CD4-positive, alpha-beta memory T cell (primary cell): ENCODE measurements at regions not wholly inside any gene's neighbourhood (a gene's known extent, or its start where the extent isn't known, plus 50 kb on each side); places are given as distances from the start of the nearest gene placed in this dataset.

ENCODE experiments used
- CTCF ChIA-PET: fragments of 350-600 bp; sonication (Branson Sonifier 250); formaldehyde crosslinking; loops from one replicate; lab custom pipeline; 2021; ENCODE audit warnings: inconsistent platforms; ENCODE audit not compliant: partially characterized antibody; lab: Charles Lee
- POLR2A ChIA-PET: fragments of 350-600 bp; sonication (Branson Sonifier 250); formaldehyde crosslinking; loops from one replicate; lab custom pipeline; 2021; ENCODE audit not compliant: partially characterized antibody; lab: Charles Lee
- DNase-seq, 5 donors: peaks; one replicate each; pipeline versions ENCODE4 v3.0.0 to v3.0.0-alpha.2; 2020 to 2022; ENCODE audit warnings: mixed read lengths in 1 of 5
- H3K27ac ChIP-seq: one replicate; pipeline ENCODE4 v1.7.0; 2013; ENCODE audit warnings: low read depth, low read length
- H3K27me3 ChIP-seq: 2 replicates; pipeline ENCODE4 v1.7.0; 2013; ENCODE audit warnings: mild to moderate bottlenecking, low read length, moderate library complexity; ENCODE audit not compliant: insufficient read depth
- H3K36me3 ChIP-seq: 2 replicates; pipeline ENCODE4 v1.7.0; 2013; ENCODE audit warnings: mild to moderate bottlenecking, low read length, moderate library complexity; ENCODE audit not compliant: insufficient read depth
- H3K4me1 ChIP-seq: 2 replicates; pipeline ENCODE4 v1.7.0; 2013; ENCODE audit warnings: mild to moderate bottlenecking, low read length, moderate library complexity; ENCODE audit not compliant: insufficient read depth
- H3K4me3 ChIP-seq, 2 donors: one replicate each; pipeline ENCODE4 v1.7.0; 2013; ENCODE audit warnings: low read length in 2 of 2, mild to moderate bottlenecking in 1 of 2
- H3K9me3 ChIP-seq, 2 donors: one replicate each; pipeline ENCODE4 v1.7.0; 2013; ENCODE audit warnings: low read length in 2 of 2, control low read depth in 1 of 2; ENCODE audit not compliant: control insufficient read depth in 1 of 2
- H3K27ac Mint-ChIP-seq, 7 donors: one replicate each; pipeline ENCODE4 v1.8.0; 2020 to 2021; ENCODE audit warnings: mixed read lengths in 7 of 7, mild to moderate bottlenecking in 6 of 7, inconsistent platforms in 3 of 7, moderate library complexity in 3 of 7
- H3K27me3 Mint-ChIP-seq, 2 donors: one replicate each; pipeline ENCODE4 v1.8.0; 2020 to 2021; ENCODE audit warnings: mixed read lengths in 2 of 2
- H3K36me3 Mint-ChIP-seq, 2 donors: one replicate each; pipeline ENCODE4 v1.8.0; 2020 to 2021; ENCODE audit warnings: mixed read lengths in 2 of 2, inconsistent platforms in 1 of 2, mild to moderate bottlenecking in 1 of 2
- H3K4me1 Mint-ChIP-seq, 4 donors: one replicate each; pipeline ENCODE4 v1.8.0; 2020 to 2021; ENCODE audit warnings: mixed read lengths in 4 of 4, mild to moderate bottlenecking in 1 of 4
- H3K4me3 Mint-ChIP-seq, 8 donors: one replicate each; pipeline ENCODE4 v1.8.0; 2020 to 2021; ENCODE audit warnings: mixed read lengths in 8 of 8, mild to moderate bottlenecking in 7 of 8, moderate library complexity in 6 of 8, inconsistent platforms in 3 of 8
- H3K9me3 Mint-ChIP-seq, 8 donors: one replicate each; pipeline ENCODE4 v1.8.0; 2020 to 2021; ENCODE audit warnings: mixed read lengths in 8 of 8, mild to moderate bottlenecking in 5 of 8, inconsistent platforms in 3 of 8, moderate library complexity in 1 of 8
- intact Hi-C: fragments of 100-400 bp; cut with micrococcal nuclease; formaldehyde crosslinking; loops from one replicate; pipeline ENCODE4 v1.15.1; 2023

DNA sequence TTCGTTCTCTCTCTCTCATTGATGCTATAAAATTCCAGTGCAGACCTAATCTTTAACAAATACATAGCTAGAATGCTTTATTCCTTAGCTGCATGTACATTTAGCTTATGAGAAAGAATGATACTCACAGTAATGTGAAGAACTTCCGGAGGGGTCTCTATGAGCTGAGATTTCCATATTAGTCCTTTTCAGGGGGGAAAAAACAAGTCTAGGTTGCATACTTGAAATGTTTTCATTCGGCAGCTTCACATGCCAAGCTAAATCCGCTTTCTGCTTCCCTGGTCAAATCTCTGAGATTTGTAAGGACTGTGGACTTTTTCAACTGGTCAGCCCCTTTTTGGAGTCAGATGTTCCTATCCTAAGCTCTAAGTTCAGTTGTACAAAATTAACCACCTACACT lies 111.5 kb upstream of the COL8A1 start:
- no peaks in the 10 kb centered on the region for H3K36me3 ChIP-seq

GRCh38 chr3:99524559-99524958 lies 113.8 kb upstream of the COL8A1 start:
- peaks cover 0 to 4% (median under 1%) of the 10 kb centered on the region in 8 donors for H3K9me3 Mint-ChIP-seq
- POLR2A ChIA-PET = no interaction called here
- intact Hi-C loops = no loop called here
- Histone ChIP-seq H3K9me3 (no peaks in the 10 kb centered on the region), H3K4me3 (no peak overlapping the region), H3K36me3 (no peaks in the 10 kb centered on the region), H3K27ac (no peak overlapping the region), H3K27me3 (no peaks in the 10 kb centered on the region), H3K4me1 (no peaks in the 10 kb centered on the region)
- H3K36me3 Mint-ChIP-seq = no peaks in the 10 kb centered on the region
- DNase-seq = no peak
- H3K27ac Mint-ChIP-seq = no peak overlapping the region
- H3K4me3 Mint-ChIP-seq = no peak overlapping the region
- H3K4me1 Mint-ChIP-seq = no peaks in the 10 kb centered on the region
- CTCF ChIA-PET = no interaction called here
- H3K27me3 Mint-ChIP-seq = no peaks in the 10 kb centered on the region

More for the DNA sequence above, 111.5 kb upstream of the COL8A1 start:
- no peaks in the 10 kb centered on the region for H3K9me3 ChIP-seq
- H3K4me1 Mint-ChIP-seq = no peaks in the 10 kb centered on the region
- intact Hi-C loops = no loop called here
- ChIA-PET CTCF (no interaction called here), POLR2A (no interaction called here)
- H3K4me3 ChIP-seq = no peak overlapping the region
- no peak overlapping the region for H3K27ac ChIP-seq
- H3K4me1 ChIP-seq = no peaks in the 10 kb centered on the region
- H3K36me3 Mint-ChIP-seq = no peaks in the 10 kb centered on the region
- DNase-seq = no peak
- no peak overlapping the region for H3K4me3 Mint-ChIP-seq
- H3K9me3 Mint-ChIP-seq = peaks cover 0 to 4% (median under 1%) of the 10 kb centered on the region in 8 donors
- H3K27me3 Mint-ChIP-seq = no peaks in the 10 kb centered on the region
- no peaks in the 10 kb centered on the region for H3K27me3 ChIP-seq
- H3K27ac Mint-ChIP-seq = no peak overlapping the region

- H3K4me1 Mint-ChIP-seq = no peaks in the 10 kb centered on the region
- ChIA-PET POLR2A (no interaction called here), CTCF (no interaction called here)
- intact Hi-C loops = no loop called here
- H3K27ac Mint-ChIP-seq = no peak overlapping the region
- H3K9me3 Mint-ChIP-seq = peaks cover 0 to 6% (median under 1%) of the 10 kb centered on the region in 8 donors
- Histone ChIP-seq H3K4me3 (no peak overlapping the region), H3K27me3 (no peaks in the 10 kb centered on the region), H3K9me3 (no peaks in the 10 kb centered on the region), H3K27ac (no peak overlapping the region), H3K4me1 (no peaks in the 10 kb centered on the region), H3K36me3 (no peaks in the 10 kb centered on the region)
- H3K27me3 Mint-ChIP-seq = no peaks in the 10 kb centered on the region
- no peak overlapping the region for H3K4me3 Mint-ChIP-seq
- H3K36me3 Mint-ChIP-seq = no peaks in the 10 kb centered on the region
- no peak for DNase-seq
Observed at GRCh38 chr3:99523431-99524127, 114.8 kb upstream of the COL8A1 start.

DNA sequence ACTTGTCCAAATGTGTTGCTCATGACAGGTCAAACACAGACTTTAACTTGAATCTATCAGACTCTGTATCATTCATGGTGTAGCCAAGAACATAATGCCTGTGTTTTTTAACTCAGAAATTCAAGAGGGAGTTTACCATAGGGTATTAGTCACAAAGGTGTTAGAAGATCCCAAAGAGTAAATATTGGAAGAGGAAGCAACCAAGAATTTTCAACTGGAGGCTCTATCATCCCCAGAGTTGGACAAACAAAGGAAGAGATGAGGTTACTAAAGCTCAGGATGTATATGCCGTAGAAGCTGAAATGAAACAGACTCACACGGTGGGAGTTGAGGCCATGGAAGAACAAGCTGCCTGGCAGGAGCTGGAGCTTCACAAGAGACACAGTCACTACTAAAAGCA lies 116.2 kb upstream of the COL8A1 start:
- no peak overlapping the region for H3K4me3 ChIP-seq
- H3K4me1 Mint-ChIP-seq = no peaks in the 10 kb centered on the region
- no peaks in the 10 kb centered on the region for H3K36me3 Mint-ChIP-seq
- intact Hi-C loops = no loop called here
- no peaks in the 10 kb centered on the region for H3K27me3 ChIP-seq
- no peak overlapping the region for H3K27ac ChIP-seq
- H3K4me3 Mint-ChIP-seq = no peak overlapping the region
- CTCF ChIA-PET = no interaction called here
- H3K4me1 ChIP-seq = no peaks in the 10 kb centered on the region
- no peaks in the 10 kb centered on the region for H3K27me3 Mint-ChIP-seq
- H3K9me3 ChIP-seq = no peaks in the 10 kb centered on the region
- peaks cover 0 to 6% (median under 1%) of the 10 kb centered on the region in 8 donors for H3K9me3 Mint-ChIP-seq
- DNase-seq = no peak
- POLR2A ChIA-PET = no interaction called here
- H3K27ac Mint-ChIP-seq = no peak overlapping the region
- H3K36me3 ChIP-seq = no peaks in the 10 kb centered on the region

DNA sequence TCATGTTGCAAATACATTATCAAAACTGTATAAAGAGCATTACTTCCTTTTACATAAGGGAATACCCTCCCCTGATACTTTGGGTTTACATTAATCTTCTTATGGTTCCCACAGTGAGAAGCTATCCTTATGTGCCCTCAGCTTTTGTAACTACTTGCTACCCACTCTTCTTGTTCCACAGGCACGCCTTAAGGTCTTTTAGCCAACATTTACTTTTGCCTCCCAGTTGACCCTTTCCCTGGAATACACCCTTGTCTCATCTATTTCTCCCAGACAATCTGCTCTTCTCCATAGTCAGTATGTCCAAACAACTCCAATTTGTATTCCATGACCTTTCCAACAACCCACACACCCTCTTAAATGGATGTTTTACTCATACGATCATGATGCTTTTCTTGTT lies 116.8 kb upstream of the COL8A1 start:
- Mint-ChIP-seq H3K9me3 (peaks cover 0 to 6% (median under 1%) of the 10 kb centered on the region in 8 donors), H3K4me3 (no peak overlapping the region), H3K27ac (no peak overlapping the region), H3K4me1 (no peaks in the 10 kb centered on the region), H3K36me3 (no peaks in the 10 kb centered on the region), H3K27me3 (no peaks in the 10 kb centered on the region)
- no peaks in the 10 kb centered on the region for H3K27me3 ChIP-seq
- H3K27ac ChIP-seq = no peak overlapping the region
- intact Hi-C loops = no loop called here
- CTCF ChIA-PET = no interaction called here
- no peaks in the 10 kb centered on the region for H3K4me1 ChIP-seq
- DNase-seq = no peak
- H3K4me3 ChIP-seq = no peak overlapping the region
- no peaks in the 10 kb centered on the region for H3K9me3 ChIP-seq
- POLR2A ChIA-PET = no interaction called here
- H3K36me3 ChIP-seq = no peaks in the 10 kb centered on the region

DNA sequence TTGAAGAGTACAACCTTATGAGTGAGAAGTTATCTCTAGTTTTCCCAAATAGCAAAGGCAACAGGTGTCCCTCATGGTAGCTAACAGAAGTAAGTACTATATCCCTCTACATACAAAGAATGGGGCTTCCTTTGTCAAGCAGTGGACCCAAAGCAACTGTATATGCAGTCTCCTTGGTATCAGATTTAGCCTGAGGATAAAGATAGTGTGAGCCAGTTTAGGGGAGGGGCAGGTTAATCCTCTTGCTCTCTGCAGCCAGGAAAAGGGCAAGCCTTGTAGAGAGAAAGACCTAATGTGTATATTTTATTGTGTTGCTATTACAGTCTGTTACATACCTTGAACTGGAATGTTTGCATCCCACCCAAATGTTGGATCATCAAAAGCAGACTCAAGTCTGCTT lies 117.9 kb upstream of the COL8A1 start:
- no peaks in the 10 kb centered on the region for H3K27me3 ChIP-seq
- Mint-ChIP-seq H3K36me3 (no peaks in the 10 kb centered on the region), H3K27me3 (no peaks in the 10 kb centered on the region), H3K27ac (no peak overlapping the region), H3K9me3 (peaks cover 0 to 4% (median 0%) of the 10 kb centered on the region in 8 donors), H3K4me3 (no peak overlapping the region), H3K4me1 (no peaks in the 10 kb centered on the region)
- no peaks in the 10 kb centered on the region for H3K36me3 ChIP-seq
- H3K4me3 ChIP-seq = no peak overlapping the region
- no peak for DNase-seq
- H3K27ac ChIP-seq = no peak overlapping the region
- H3K9me3 ChIP-seq = no peaks in the 10 kb centered on the region
- POLR2A ChIA-PET = no interaction called here
- intact Hi-C loops = no loop called here
- CTCF ChIA-PET = no interaction called here
- no peaks in the 10 kb centered on the region for H3K4me1 ChIP-seq

- no peak for DNase-seq
- ChIA-PET POLR2A (no interaction called here), CTCF (no interaction called here)
- no peaks in the 10 kb centered on the region for H3K4me1 ChIP-seq
- H3K27ac ChIP-seq = no peak overlapping the region
- H3K4me3 ChIP-seq = no peak overlapping the region
- H3K36me3 ChIP-seq = no peaks in the 10 kb centered on the region
- Mint-ChIP-seq H3K27me3 (peaks cover 0 to 3% of the 10 kb centered on the region in 2 donors), H3K9me3 (peaks cover 0 to 3% (median 0%) of the 10 kb centered on the region in 8 donors), H3K27ac (no peak overlapping the region), H3K4me1 (no peaks in the 10 kb centered on the region), H3K4me3 (no peak overlapping the region), H3K36me3 (no peaks in the 10 kb centered on the region)
- H3K9me3 ChIP-seq = no peaks in the 10 kb centered on the region
- no peaks in the 10 kb centered on the region for H3K27me3 ChIP-seq
- intact Hi-C loops = no loop called here
Observed at GRCh38 chr3:99516936-99517335, 121.5 kb upstream of the COL8A1 start.
